NT2/D1 (cell line): ENCODE measurements at regions not wholly inside any gene's neighbourhood (a gene's known extent, or its start where the extent isn't known, plus 50 kb on each side); places are given as distances from the start of the nearest gene placed in this dataset.
"Not testable (repeated sequence)": the region's sequence is repeated elsewhere in the genome, so short reads cannot be mapped to it uniquely, and the experiment has no call there.

ENCODE experiments used
- DNase-seq: peaks from one replicate; pipeline ENCODE4 v3.0.0-alpha.2; 2011; ENCODE audit warnings: low read depth, low spot score
- H3K27me3 ChIP-seq: 2 replicates; pipeline ENCODE4 v1.6.0; 2011; ENCODE audit warnings: mild to moderate bottlenecking; ENCODE audit not compliant: insufficient read length, insufficient read depth
- H3K36me3 ChIP-seq: 2 replicates; pipeline ENCODE4 v1.6.1; 2011; ENCODE audit warnings: mild to moderate bottlenecking, low read length, mixed read lengths; ENCODE audit not compliant: insufficient read depth, insufficient read length
- H3K4me1 ChIP-seq: 2 replicates; pipeline ENCODE4 v1.5.1; 2011; ENCODE audit not compliant: insufficient read depth, insufficient read length
- H3K4me3 ChIP-seq: 2 replicates; pipeline ENCODE4 v1.5.1; 2011; ENCODE audit warnings: low read depth; ENCODE audit not compliant: insufficient read length
- H3K9ac ChIP-seq: 2 replicates; pipeline ENCODE4 v1.6.0; 2011; ENCODE audit warnings: low read depth; ENCODE audit not compliant: insufficient read length
- H3K9me3 ChIP-seq: 2 replicates; pipeline ENCODE4 v1.5.1; 2011; ENCODE audit warnings: mild to moderate bottlenecking, low read length; ENCODE audit not compliant: insufficient read depth
- SUZ12 ChIP-seq: IDR thresholded peaks from 2 replicates; pipeline ENCODE4 v1.6.1; 2011; ENCODE audit not compliant: insufficient read length, insufficient read depth; ENCODE audit errors: extremely low read depth
- YY1 ChIP-seq: IDR thresholded peaks from 2 replicates; pipeline ENCODE4 v1.6.1; 2011; ENCODE audit not compliant: insufficient read length, insufficient read depth
- ZNF274 ChIP-seq: IDR thresholded peaks from 2 replicates; pipeline ENCODE4 v1.6.1; 2011; ENCODE audit warnings: mild to moderate bottlenecking, low read depth, low read length

GRCh38 chr21:15119486-15119885 is 54.7 kb upstream of the NRIP1 start:
- Histone ChIP-seq H3K36me3 (no peaks in the 10 kb centered on the region), H3K4me3 (no peak overlapping the region), H3K27me3 (no peaks in the 10 kb centered on the region), H3K4me1 (peaks cover 4% of the 10 kb centered on the region), H3K9ac (no peak overlapping the region), H3K9me3 (no peaks in the 10 kb centered on the region)
- no peak for DNase-seq
- TF ChIP-seq ZNF274 (no peak), YY1 (no peak), SUZ12 (no peak)

- DNase-seq, result peak; percentile 9
- Histone ChIP-seq H3K4me3 (no peak overlapping the region), H3K9me3 (no peaks in the 10 kb centered on the region; the same call in 1 of the 2 replicates), H3K27me3 (no peaks in the 10 kb centered on the region), H3K9ac (no peak overlapping the region), H3K4me1 (peaks cover 4% of the 10 kb centered on the region), H3K36me3 (no peaks in the 10 kb centered on the region)
- no peak for TF ChIP-seq SUZ12
Observed at GRCh38 chr21:15121097-15121654, 56.4 kb upstream of the NRIP1 start.

GRCh38 chr21:15121655-15122120 is 56.9 kb upstream of the NRIP1 start:
- TF ChIP-seq YY1, result no peak
- TF ChIP-seq SUZ12, result no peak
- TF ChIP-seq ZNF274, result no peak
- Histone ChIP-seq H3K9me3 (no peaks in the 10 kb centered on the region; the same call in 1 of the 2 replicates), H3K36me3 (no peaks in the 10 kb centered on the region), H3K4me1 (peaks cover 4% of the 10 kb centered on the region), H3K27me3 (no peaks in the 10 kb centered on the region), H3K4me3 (no peak overlapping the region), H3K9ac (no peak overlapping the region)
- peak; percentile 82 for DNase-seq

GRCh38 chr21:15122241-15122640 is 57.4 kb upstream of the NRIP1 start:
- H3K9ac ChIP-seq, result no peak overlapping the region
- no peak overlapping the region for H3K4me3 ChIP-seq
- H3K36me3 ChIP-seq, result no peaks in the 10 kb centered on the region
- H3K9me3 ChIP-seq, result no peaks in the 10 kb centered on the region; the same call in 1 of the 2 replicates
- no peaks in the 10 kb centered on the region for H3K27me3 ChIP-seq
- H3K4me1 ChIP-seq, result peaks cover 4% of the 10 kb centered on the region
- TF ChIP-seq SUZ12, result no peak
- TF ChIP-seq YY1, result no peak
- TF ChIP-seq ZNF274, result no peak
- DNase-seq, result no peak

GRCh38 chr21:15124731-15125130 is 59.9 kb upstream of the NRIP1 start:
- Histone ChIP-seq H3K36me3 (no peaks in the 10 kb centered on the region), H3K9me3 (no peaks in the 10 kb centered on the region; the same call in 1 of the 2 replicates), H3K27me3 (no peaks in the 10 kb centered on the region), H3K9ac (no peak overlapping the region), H3K4me1 (peaks cover 4% of the 10 kb centered on the region), H3K4me3 (no peak overlapping the region)
- no peak for DNase-seq
- TF ChIP-seq ZNF274, result no peak
- no peak for TF ChIP-seq YY1
- no peak for TF ChIP-seq SUZ12

- Histone ChIP-seq H3K27me3 (no peaks in the 10 kb centered on the region), H3K9me3 (peaks cover 3% of the 10 kb centered on the region), H3K4me3 (no peak overlapping the region), H3K4me1 (no peaks in the 10 kb centered on the region), H3K36me3 (no peaks in the 10 kb centered on the region), H3K9ac (no peak overlapping the region)
- TF ChIP-seq SUZ12, result no peak
- TF ChIP-seq YY1, result no peak
- no peak for TF ChIP-seq ZNF274
- no peak for DNase-seq
Observed at GRCh38 chr21:15126948-15127347, 62.1 kb upstream of the NRIP1 start.

- Histone ChIP-seq H3K4me3 (no peak overlapping the region), H3K27me3 (no peaks in the 10 kb centered on the region), H3K9ac (no peak overlapping the region), H3K36me3 (no peaks in the 10 kb centered on the region), H3K9me3 (peaks cover 8% of the 10 kb centered on the region), H3K4me1 (no peaks in the 10 kb centered on the region)
- TF ChIP-seq ZNF274, result no peak
- no peak for TF ChIP-seq YY1
- no peak for DNase-seq
Observed at GRCh38 chr21:15127437-15127836, 62.6 kb upstream of the NRIP1 start.

- H3K9me3 ChIP-seq, result peaks cover 12% of the 10 kb centered on the region
- no peaks in the 10 kb centered on the region for H3K4me1 ChIP-seq
- no peak for DNase-seq
- TF ChIP-seq YY1 (no peak), ZNF274 (no peak), SUZ12 (no peak)
- H3K4me3 ChIP-seq, result no peak overlapping the region
- no peaks in the 10 kb centered on the region for H3K36me3 ChIP-seq
- H3K27me3 ChIP-seq, result no peaks in the 10 kb centered on the region
- no peak overlapping the region for H3K9ac ChIP-seq
Observed at GRCh38 chr21:15128267-15128666, 63.5 kb upstream of the NRIP1 start.

- not testable (repeated sequence) for H3K4me1 ChIP-seq, H3K36me3 ChIP-seq, H3K4me3 ChIP-seq, H3K27me3 ChIP-seq, H3K9ac ChIP-seq, DNase-seq
- peaks cover 12% of the 10 kb centered on the region for H3K9me3 ChIP-seq
Observed at GRCh38 chr21:15128714-15129113, 63.9 kb upstream of the NRIP1 start.
